ENCODE measurements at regions not wholly inside any gene's neighbourhood (a gene's known extent, or its start where the extent isn't known, plus 50 kb on each side); places are given as distances from the start of the nearest gene placed in this dataset.

DNA sequence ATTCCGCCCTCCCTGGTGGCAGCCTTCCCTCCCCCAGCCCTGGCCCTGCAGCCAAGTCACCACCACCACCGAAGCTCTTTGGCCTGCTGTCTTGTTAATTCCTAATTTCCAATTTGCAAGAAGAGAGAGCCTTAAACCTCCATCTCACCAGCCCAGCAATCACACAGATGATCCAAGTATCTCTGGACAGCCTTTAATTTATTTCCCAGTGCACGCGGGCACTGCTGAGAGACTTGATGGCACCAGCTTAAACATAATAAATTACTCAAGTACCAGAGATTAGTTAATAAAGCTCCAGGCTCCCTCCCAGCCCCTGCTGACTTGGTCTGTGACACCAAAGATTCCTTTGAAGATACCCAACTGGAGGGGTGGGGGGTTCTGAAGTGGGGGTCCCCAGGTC is 494.7 kb downstream of the BUD13 start:
- ATAC-seq: no peak

DNA sequence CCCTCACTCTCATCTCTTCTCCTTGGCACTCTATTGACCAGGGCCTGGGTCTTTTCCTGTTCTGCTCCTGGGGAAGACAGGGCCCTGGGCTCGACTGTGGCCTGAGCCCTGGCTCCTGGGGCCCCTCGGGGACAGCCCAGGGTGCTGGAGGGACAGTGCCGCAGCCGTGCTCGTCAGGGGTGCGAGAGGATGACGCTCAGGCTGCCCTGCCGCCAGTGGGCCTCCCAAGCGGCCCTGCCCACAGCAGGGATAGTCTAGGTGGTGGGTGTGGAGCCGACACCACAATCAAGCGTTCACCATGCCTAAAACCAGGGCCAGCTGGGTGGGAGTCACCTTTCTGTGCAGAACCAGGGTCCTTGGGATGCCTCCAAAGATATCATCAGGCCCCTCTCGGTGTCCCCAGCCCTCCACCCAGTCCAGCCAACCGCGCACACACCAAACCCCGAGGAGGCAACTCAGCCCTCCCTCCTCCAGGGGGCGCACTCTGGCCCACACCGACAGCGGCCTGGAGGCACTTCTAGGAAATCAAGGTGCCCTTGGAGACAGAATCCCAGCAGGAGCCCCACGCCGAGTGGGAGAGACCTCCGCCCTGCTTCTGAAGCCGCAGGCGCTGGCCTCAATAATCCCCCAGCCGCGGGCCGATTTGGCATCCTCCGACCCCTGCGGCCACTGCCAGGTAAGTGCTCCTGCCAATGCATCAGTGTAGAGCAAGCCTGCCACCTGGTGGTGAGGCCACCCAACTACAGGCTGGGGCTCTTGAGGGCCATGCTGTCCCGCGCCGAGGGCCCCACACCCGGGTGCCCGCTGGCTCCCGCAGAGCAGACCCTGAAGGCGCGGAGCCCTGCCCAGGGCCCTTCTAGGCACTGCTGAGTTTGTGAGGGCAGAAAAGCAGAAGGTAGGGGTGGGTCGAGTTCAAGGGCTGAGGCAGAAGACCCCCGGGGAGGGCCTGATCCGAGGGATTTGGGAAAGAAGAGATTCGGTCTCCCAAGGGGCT is 496.4 kb downstream of the BUD13 start:
- ATAC-seq: peak; percentile 84

DNA sequence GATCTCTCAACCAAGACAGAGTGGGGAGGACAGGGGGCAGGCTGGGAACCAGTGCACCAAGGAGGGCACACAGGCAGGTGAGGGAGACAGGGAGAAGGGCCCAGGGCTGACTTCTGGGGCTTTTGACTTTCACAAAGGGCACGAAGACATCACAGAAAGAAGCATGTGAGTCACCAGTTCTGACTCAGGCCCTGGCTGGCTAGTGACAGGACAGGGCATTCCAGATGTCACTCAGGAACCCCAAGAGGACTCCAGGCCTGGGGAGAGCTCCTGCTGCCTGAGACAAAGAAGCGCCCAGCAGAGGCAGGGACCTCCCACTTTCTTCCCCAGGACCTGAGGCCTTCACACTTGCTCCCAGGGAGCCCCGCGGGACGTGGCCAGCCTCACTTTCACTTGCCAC is 497.2 kb downstream of the BUD13 start:
- ATAC-seq: peak; percentile 77

- no peak for ATAC-seq
Measured at GRCh38 chr11:116274521-116274920, 498.3 kb downstream of the BUD13 start.

GRCh38 chr11:116272181-116272789 is 500.5 kb downstream of the BUD13 start:
- no peak for ATAC-seq

DNA sequence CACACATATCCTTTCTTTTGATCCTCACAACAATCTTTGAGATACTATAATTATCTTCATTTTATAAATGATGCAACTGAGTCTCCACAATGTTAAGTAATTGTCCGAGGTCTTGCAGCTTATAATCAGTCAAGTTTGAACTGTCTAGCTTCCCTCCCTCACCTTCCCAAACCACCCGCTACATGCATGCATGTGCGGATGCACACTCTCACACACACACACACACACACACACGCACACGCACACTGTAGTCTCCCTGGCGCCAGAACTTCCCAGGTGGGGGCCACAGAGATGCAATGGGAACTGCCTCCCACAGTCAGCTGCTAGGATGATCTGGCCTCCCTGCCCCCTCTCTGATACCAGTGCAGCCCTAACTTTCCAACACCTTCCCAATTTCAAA is 501.3 kb downstream of the BUD13 start:
- ATAC-seq: no peak

GRCh38 chr11:116267146-116267545 is 505.6 kb downstream of the BUD13 start:
- no peak for ATAC-seq

DNA sequence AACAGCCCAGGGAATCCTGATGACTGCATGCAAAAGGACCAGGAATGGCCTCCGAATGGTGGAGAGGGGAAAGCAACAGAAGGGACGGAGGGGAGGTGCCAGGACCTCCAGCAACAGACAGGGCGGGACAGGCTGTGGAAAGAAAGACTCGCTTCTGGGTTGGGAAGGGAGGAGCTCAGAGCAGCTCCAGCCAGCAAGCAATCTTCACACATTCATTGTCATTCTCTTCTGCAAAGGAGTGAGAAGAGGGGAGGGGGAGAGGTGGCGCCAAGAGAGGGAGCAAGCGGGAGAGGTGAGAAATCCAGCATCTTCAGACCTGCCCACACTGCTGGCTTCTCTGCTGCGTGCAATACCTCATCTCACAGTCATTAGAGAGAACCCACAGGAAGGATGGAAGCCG is 509.0 kb downstream of the BUD13 start:
- ATAC-seq: no peak

DNA sequence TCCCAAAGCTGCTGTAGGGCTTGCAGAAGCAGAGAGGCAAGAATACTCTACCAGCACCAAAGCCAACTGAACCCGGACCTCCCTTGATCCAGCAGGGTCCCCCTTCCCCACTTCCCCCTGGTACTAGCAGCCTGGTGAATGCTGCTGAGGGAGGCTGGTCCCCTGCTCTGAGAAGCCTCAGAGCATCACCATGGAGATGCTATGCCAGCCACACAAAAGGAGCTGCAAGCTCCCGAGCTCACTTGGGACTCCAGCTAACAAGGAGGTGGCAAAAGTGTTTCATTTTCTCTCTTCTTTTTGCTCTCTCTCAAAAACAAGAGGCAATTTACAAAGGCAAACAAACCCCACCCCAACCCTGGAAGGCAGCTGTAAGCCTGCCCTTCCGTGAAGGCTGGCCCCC is 509.8 kb downstream of the BUD13 start:
- no peak for ATAC-seq

DNA sequence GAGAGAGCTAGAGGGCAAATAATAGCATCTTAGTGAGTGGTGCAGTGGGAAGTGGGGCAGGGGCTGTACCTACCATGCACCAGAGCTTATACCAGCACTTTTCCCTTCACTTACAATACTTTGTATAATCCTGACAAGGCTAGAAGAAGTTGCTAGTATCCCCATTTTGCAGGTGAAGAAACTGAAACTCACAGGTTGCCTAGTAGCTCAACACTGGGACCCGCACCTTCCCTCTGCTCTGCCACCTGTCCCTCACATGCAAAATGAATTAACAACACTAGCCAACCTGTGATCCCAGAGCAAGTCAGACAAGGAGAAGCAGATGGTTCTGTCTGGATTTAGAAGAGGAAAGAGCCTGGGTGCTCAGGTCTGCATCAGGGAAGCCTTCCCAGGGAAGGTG is 510.4 kb downstream of the BUD13 start:
- no peak for ATAC-seq

DNA sequence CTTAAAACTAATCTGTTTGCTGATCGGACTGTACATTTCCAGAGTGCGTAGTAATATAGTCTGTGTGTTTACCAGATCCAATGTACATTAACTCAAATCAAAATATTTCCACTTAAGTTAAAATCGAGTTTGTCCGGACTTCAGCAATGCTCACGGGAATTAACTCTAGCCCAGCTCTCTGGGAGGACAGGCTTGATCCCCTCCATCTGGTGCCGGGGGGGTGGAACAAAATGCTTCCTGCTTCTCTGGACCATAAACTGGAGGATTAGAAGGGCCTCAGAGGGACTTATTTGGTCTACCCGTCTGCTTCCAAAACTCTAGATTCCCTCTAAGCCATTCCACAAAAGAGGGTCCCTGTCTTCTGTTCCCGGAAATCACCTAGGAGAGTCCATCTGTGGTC is 511.2 kb downstream of the BUD13 start:
- ATAC-seq: no peak

- ATAC-seq: no peak
Measured at GRCh38 chr11:116258821-116259220, 514.0 kb downstream of the BUD13 start.

GRCh38 chr11:116257883-116258282 is 514.9 kb downstream of the BUD13 start:
- no peak for ATAC-seq

GRCh38 chr11:116257092-116257491 is 515.7 kb downstream of the BUD13 start:
- peak; percentile 53 for ATAC-seq

- ATAC-seq: no peak
Measured at GRCh38 chr11:116256215-116256614, 516.6 kb downstream of the BUD13 start.

DNA sequence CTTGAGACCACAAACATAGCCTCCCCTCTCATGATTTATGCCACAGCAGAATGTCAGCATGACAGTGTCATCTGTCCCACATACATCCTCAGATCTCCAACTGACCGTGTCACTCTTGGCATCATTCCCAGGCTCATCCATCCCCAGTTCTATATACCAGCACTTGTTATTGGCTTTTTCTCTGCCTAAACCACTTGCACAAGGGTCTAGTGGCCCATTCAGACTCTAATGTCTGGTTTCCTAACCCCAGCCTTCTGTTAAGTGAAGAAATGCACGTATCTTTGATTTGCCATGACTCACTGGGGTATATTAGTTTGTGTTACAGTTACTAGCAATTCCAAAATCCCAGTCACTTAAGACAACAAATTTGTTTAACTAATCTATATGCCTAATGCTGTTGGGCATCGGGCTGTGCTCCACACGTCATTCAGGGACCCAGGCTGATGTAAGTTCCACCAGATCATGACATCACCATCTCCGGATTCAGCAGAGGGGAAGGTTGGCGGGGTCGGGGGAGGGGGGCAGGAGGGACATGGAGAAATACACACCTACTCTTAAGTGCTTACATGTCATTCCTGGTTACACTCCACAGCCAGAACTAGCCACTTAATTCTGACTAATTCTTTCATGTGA is 517.4 kb downstream of the BUD13 start:
- ATAC-seq: no peak

DNA sequence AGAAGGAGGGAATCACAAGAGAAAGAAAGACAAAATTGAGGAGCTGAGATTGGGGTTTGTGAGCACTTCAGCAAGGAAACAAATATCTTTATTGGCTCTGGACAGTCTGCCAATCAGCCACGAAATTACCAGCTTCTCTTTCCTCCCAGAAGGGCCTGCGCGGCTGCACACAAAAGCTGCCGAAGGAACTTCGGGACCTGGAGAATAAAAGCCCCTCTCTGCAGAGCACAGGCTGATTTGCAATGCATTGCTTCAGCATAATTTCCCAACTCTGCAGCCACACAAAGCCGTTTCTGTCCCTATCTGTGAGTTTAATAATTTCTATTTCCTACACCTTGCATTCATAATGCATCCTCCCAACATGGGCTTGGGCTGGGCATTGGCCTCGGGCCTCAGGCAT is 522.6 kb downstream of the BUD13 start:
- ATAC-seq: no peak

- no peak for ATAC-seq
Measured at GRCh38 chr11:116249561-116249960, 523.2 kb downstream of the BUD13 start.

- ATAC-seq: no peak
Measured at GRCh38 chr11:116244889-116245288, 527.9 kb downstream of the BUD13 start.

- no peak for ATAC-seq
Measured at GRCh38 chr11:116244439-116244838, 528.3 kb downstream of the BUD13 start.

- no peak for ATAC-seq
Measured at GRCh38 chr11:116243991-116244390, 528.8 kb downstream of the BUD13 start.

GRCh38 chr11:116242006-116242405 is 530.8 kb downstream of the BUD13 start:
- ATAC-seq: no peak

DNA sequence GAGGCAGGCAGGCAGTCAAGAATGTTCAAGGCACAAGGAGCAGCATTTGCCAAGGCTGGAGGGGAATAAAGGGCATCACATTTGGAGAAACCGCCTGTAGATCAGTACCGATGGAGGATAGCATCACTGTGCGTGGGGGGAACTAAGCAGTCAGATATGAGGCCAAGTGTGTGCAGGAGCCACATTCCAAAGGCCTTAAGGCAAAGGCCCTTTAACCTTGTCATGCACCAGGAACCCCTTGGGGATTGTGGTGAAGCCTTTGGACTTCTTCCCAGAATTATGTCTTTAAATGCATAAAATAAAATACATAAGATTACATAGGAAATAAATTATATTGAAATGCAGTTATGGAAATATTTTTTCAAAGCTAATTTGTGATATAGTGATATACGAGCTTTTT is 532.1 kb downstream of the BUD13 start:
- ATAC-seq: no peak

DNA sequence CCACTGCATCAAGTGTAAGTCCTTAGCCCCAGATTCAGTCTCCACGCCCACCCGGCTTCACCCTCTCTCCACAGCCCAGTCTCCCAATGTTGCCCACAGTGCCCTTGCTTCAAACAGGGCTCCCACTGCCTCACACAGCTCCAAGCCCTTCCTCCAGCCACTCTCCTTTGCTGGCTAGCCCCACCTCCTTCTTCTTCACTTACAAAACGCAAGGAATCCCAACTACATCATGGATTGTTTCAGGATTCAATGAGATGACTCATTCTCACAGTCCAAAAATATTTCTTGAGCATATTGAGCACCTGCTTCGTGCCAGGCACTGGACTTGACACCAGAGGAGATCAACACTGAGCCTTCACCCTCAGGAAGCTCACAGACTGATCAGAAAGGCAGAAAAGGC is 533.5 kb downstream of the BUD13 start:
- ATAC-seq: no peak
